ENCODE measurements at regions not wholly inside any gene's neighbourhood (a gene's known extent, or its start where the extent isn't known, plus 50 kb on each side); places are given as distances from the start of the nearest gene placed in this dataset.

DNA sequence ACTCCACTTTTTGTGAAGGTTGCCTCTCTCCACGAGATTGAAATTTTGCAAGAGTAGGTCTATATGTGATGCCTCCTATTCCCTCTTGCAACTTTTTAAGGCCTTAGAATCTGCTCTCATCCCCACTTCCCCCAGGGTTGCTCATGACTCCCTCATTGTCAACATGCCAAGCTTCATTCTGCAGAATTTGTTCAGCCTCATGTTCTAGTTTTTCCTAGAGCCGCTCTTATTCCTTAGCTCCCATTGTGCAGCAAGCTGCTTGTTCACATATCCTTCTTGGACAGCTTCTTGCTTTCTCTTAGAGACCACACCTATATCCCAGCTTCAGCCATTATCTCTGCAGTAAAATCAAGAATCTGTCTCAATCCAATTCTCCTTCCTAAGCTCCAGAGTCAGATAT is 82.4 kb downstream of the CNGA2 start:
- TF ChIP-seq, protein P1, sequence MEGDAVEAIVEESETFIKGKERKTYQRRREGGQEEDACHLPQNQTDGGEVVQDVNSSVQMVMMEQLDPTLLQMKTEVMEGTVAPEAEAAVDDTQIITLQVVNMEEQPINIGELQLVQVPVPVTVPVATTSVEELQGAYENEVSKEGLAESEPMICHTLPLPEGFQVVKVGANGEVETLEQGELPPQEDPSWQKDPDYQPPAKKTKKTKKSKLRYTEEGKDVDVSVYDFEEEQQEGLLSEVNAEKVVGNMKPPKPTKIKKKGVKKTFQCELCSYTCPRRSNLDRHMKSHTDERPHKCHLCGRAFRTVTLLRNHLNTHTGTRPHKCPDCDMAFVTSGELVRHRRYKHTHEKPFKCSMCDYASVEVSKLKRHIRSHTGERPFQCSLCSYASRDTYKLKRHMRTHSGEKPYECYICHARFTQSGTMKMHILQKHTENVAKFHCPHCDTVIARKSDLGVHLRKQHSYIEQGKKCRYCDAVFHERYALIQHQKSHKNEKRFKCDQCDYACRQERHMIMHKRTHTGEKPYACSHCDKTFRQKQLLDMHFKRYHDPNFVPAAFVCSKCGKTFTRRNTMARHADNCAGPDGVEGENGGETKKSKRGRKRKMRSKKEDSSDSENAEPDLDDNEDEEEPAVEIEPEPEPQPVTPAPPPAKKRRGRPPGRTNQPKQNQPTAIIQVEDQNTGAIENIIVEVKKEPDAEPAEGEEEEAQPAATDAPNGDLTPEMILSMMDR (conservative IDR thresholded peaks at IDR 0.05; ENCODE audit: low read depth in 2 of 2) = no peak
- TF ChIP-seq, protein P2, sequence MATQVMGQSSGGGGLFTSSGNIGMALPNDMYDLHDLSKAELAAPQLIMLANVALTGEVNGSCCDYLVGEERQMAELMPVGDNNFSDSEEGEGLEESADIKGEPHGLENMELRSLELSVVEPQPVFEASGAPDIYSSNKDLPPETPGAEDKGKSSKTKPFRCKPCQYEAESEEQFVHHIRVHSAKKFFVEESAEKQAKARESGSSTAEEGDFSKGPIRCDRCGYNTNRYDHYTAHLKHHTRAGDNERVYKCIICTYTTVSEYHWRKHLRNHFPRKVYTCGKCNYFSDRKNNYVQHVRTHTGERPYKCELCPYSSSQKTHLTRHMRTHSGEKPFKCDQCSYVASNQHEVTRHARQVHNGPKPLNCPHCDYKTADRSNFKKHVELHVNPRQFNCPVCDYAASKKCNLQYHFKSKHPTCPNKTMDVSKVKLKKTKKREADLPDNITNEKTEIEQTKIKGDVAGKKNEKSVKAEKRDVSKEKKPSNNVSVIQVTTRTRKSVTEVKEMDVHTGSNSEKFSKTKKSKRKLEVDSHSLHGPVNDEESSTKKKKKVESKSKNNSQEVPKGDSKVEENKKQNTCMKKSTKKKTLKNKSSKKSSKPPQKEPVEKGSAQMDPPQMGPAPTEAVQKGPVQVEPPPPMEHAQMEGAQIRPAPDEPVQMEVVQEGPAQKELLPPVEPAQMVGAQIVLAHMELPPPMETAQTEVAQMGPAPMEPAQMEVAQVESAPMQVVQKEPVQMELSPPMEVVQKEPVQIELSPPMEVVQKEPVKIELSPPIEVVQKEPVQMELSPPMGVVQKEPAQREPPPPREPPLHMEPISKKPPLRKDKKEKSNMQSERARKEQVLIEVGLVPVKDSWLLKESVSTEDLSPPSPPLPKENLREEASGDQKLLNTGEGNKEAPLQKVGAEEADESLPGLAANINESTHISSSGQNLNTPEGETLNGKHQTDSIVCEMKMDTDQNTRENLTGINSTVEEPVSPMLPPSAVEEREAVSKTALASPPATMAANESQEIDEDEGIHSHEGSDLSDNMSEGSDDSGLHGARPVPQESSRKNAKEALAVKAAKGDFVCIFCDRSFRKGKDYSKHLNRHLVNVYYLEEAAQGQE (IDR thresholded peaks at IDR 0.05; ENCODE audit: unreplicated experiment) = no peak
- TF ChIP-seq EZH2phosphoT487 (IDR thresholded peaks at IDR 0.05; ENCODE audit: unreplicated experiment) (no peak), POLR2AphosphoS5 (IDR thresholded peaks at IDR 0.05; ENCODE audit: low read depth) (no peak)

Measured in GM23338 (cell line).